SKM-1 treated with dmso at 0.1 percent for 144 hours (cell line): ENCODE measurements at regions not wholly inside any gene's neighbourhood (a gene's known extent, or its start where the extent isn't known, plus 50 kb on each side); places are given as distances from the start of the nearest gene placed in this dataset.
"Not testable (repeated sequence)": the region's sequence is repeated elsewhere in the genome, so short reads cannot be mapped to it uniquely, and the experiment has no call there.

Experiments
- DNase-seq: peaks from one replicate; lab custom pipeline; 2025; ENCODE audit not compliant: unreplicated experiment; lab: John Stamatoyannopoulos, UW

DNA sequence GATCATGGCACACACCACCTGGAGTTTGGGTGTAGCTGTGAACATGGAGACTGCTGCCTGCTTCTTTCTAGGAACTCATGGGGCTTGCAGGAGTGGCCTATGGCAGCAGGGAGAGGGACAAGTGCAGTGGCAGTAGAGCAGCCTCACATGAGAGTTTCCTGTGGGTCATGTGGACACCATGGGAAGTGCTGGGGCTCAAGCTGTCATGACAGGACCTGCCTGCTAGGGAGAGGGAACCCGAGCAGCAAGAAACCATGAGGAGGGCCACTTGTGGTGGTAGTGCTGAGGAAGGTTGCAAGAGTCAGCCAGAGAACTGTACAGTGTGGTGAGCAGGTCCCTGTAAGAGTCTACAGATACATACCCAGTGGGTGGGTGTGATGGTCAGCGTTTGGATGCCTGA lies 73.8 kb upstream of the MRPS22 start:
- no peak for DNase-seq

DNA sequence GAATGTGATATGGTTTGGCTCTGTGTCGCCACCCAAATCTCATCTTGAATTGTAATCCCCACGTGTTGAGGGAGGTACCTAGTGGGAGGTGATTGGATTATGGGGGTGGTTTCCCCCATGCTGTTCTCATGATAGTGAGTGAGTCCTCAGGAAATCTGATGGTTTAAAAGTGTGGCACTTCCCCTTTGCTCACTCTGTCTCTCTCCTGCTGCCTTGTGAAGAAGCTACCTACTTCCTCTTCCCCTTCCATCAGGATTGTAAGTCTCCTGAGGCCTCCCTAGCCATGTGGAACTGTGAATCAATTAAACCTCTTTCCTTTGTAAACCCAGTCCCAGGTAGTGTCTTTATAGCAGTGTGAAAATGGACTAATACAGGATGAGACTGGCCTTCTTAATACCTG lies 73.2 kb upstream of the MRPS22 start:
- not testable (repeated sequence) for DNase-seq

DNA sequence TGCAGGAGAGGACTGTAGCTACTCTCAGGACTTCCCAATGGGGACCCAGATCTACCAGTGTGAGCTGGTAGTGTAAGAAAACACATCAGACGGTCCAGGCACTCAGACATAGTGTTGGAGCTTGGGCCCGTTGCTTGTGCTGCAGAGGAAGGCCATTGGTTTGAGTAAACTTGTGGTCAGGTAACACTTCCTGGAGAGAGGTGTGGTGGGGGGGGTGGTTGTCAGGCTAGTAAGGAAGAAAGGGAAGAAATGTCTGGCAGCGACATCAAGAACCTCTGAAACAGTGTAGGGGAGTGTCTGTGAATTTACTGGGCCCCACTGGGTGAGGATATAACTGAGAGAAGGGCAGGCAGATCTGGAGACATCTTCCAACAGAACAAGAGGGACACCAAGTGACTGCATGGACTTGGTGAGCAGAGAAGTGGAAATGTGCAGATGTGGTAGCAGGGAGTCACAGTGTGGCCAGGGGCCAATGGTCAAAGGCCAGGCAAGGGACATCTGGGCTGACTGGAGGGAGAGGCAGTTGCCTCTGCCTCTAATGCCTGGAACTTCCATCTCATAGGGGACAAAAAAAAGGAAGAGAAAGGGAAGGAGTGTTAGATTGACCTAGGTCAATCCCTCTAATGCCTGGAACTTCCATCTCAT lies 63.7 kb upstream of the MRPS22 start:
- DNase-seq = no peak

DNA sequence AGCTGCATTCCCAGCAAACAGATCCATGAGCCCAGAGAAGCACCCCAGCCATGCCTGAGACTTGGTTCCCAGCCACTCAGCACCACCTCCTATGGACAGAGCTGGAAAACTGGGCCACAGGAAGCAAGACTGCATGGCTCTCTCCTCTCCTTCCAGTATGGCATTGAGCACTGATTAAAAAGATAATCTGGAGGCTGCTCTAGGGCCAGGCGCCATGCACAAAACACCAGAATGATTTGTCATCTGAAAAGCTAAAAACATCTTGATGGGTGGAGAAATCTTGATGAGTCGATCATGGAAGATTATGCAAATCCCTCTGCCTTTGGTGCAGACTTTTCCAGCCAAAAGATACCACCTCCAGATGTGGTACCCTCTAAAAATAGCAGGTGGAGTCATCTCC lies 62.7 kb upstream of the MRPS22 start:
- DNase-seq = no peak

DNA sequence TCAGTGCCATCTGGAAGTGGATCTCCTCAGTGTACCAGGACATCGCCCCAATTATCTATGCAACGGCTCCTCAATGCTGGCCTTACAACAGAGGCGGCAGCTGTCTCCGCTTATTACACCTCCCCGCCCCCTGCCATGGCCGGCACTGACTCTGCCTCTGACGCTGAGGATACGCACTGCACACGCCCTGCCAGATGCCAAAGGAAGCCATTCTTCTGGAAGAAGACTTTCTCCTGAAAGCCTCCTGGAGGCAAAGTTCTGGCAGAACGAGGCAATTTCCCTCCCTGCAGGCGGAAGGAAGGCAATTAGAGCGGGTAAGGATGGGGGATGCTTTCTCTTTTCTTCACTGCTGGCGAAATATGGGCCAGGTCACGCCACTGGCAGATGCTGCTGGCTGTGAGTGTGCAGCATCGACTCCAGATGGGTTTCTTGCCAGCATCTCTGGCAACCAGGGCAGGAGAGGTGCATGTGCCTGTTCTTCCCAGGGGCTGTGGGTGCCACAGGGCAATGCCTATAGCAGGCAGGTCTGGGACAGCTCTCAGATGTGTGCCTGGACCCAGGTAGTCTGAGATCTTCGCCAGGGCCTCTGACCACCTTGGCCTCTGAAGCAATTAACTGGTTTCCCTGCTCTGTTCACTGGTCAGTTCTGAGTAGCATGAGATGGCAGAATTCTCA lies 62.2 kb upstream of the MRPS22 start:
- DNase-seq = no peak

GRCh38 chr3:139283301-139283700 lies 60.5 kb upstream of the MRPS22 start:
- DNase-seq = no peak

GRCh38 chr3:139284221-139284620 lies 59.6 kb upstream of the MRPS22 start:
- no peak for DNase-seq

DNA sequence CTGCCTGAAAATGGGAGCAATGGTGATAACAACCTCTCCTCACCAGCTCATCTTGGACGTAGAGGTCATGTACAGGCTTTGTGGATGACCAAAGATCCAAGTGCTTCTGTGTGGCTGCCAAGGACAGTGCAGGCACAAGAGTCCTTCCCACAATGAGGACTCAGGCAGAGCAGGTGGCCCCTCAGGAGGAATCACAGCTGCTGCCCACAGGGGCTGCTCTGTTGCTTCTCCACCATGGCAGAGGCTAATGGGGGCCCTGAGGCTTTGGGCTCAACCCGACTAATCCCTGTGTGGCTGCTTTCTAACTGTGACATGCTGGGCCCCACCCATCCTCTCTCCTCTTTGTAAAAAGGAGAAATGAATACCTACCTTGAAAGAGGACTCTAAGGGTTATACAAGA lies 58.1 kb upstream of the MRPS22 start:
- DNase-seq = no peak

GRCh38 chr3:139286241-139286640 lies 57.6 kb upstream of the MRPS22 start:
- DNase-seq = no peak

GRCh38 chr3:139286825-139287224 lies 57.0 kb upstream of the MRPS22 start:
- DNase-seq = no peak

DNA sequence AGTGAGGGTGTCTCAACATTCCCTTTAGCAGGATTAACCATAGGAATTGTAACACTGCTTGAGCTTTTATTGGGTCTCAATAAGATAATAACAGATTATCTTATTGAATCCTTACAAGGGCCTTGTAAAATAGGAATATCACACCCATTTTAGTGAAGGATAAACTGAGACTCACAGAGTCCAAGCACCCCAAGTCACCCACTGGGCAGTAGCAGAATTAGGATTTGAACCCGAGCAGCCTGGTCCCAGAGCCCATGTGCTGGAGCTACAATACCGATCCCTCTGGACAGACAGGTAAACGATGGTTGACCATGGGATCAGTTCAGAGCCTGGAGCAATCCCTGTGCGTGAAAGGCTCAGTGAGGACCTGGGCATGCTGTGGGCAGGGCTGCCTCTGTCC lies 56.3 kb upstream of the MRPS22 start:
- no peak for DNase-seq

GRCh38 chr3:139288266-139288821 lies 55.5 kb upstream of the MRPS22 start:
- DNase-seq = no peak

DNA sequence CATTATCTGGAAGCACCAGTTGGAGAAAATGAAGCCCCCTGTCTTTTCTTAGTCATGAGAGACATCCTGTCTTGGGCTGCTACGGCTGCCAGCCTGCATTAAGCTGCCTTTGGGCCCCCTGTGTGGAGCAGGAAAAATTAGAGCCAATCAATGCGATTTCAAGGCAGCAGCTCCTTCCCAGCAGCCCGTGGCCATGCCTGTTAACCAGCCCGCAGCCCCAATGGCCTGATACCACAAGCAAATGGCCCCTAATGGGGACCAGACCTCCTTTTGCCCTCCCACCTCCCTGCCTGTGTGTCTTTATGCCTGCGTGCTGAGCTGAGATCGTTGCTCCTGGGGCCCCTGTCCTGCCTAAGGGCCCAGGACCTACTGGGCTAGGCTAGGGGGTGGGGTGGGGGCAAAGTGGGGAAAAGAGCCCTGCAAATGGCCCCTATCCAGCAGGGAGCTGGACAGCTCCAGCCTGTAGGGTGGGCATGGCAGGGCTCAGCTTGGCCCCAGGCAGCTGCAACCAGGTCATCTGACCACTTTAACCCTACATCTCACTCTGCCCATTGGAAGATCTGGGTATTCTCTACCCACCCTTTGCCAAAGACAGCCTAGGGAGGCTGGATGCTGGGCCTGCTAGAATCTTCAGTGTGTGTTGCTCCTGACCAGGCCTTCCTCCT lies 53.8 kb upstream of the MRPS22 start:
- no peak for DNase-seq

DNA sequence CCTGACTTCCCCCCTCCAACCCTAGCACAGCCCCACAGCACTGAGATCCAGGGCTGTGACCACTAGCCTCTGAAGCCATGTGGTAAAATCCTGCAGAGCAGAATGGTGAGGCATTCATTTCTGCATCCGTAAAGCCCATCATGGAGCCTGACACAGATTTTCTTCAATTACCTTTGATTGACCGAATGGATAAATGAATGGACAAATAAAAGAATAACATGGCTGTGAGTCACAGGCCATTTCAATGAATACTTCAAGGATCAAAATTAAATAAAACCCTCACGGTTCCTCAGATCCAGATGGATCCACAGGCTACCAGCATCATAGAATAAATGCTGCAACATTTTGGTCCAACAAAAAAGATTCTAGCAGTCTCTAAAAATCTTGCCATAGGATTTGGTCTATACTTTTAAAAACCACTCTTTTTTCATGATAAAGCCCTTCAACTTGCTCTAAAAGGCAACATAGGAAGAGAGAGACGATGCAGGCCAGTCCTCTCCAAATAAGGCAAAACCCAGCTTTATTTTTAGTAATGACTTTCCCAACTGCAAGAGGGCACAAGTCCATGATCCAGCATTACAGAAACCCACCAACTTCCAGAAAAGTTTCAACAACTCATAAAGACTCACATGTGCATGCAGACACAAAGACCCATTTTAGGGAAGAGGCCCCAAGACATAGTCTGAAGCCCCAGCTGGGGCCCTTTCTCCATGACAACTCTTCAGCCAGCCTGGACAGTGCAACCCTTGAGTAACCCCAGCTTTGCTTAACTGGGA lies 52.4 kb upstream of the MRPS22 start:
- DNase-seq = no peak

- DNase-seq = no peak
These were observed 51.6 kb upstream of the MRPS22 start for GRCh38 chr3:139292192-139292591.

GRCh38 chr3:139292711-139293664 lies 50.8 kb upstream of the MRPS22 start:
- no peak for DNase-seq

DNA sequence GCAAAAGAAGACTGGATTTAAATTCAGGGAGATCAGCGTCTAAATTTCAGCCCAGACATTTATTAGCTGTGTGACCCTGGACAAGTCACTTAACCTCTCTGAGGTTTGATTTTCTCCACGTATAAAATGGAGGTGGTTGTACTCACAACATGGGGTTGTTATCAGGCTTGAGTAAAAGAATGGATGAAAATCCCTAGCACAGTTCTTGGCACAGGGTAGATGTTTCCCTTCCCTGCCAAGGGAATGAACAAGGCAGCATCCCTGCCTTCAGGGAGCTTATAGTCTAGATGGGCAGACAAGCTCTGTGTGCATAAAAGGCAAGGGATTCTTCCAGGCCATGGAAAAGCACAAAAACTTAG lies 50.2 kb upstream of the MRPS22 start:
- DNase-seq = no peak
